ENCODE measurements at regions not wholly inside any gene's neighbourhood (a gene's known extent, or its start where the extent isn't known, plus 50 kb on each side); places are given as distances from the start of the nearest gene placed in this dataset.
"Not testable (repeated sequence)": the region's sequence is repeated elsewhere in the genome, so short reads cannot be mapped to it uniquely, and the experiment has no call there.

- Histone ChIP-seq H3K4me3 (no peak overlapping the region), H3K4me1 (no peaks in the 10 kb centered on the region), H3K9me3 (no peaks in the 10 kb centered on the region), H3K27me3 (no peaks in the 10 kb centered on the region), H3K36me3 (no peaks in the 10 kb centered on the region), H3K27ac (no peak overlapping the region)
- no peak for TF ChIP-seq CTCF (IDR thresholded peaks at IDR 0.05)
- no peak for DNase-seq (ENCODE audit: low spot score)
Measured at GRCh38 chr4:137738375-137738990, 206.2 kb upstream of the PCDH18 start.

GRCh38 chr4:137735561-137736104 is 203.3 kb upstream of the PCDH18 start:
- no peaks in the 10 kb centered on the region for H3K36me3 ChIP-seq
- H3K27me3 ChIP-seq: no peaks in the 10 kb centered on the region
- DNase-seq (ENCODE audit: low spot score): no peak
- no peak for TF ChIP-seq CTCF (IDR thresholded peaks at IDR 0.05)
- no peaks in the 10 kb centered on the region for H3K4me1 ChIP-seq
- H3K27ac ChIP-seq: no peak overlapping the region
- H3K4me3 ChIP-seq: no peak overlapping the region
- peaks cover 0 to 12% of the 10 kb centered on the region in 2 donors for H3K9me3 ChIP-seq

GRCh38 chr4:137733174-137734141 is 201.2 kb upstream of the PCDH18 start:
- H3K27ac ChIP-seq; H3K4me1 ChIP-seq; H3K36me3 ChIP-seq; H3K4me3 ChIP-seq; H3K27me3 ChIP-seq; DNase-seq (ENCODE audit: low spot score): not testable (repeated sequence)
- H3K9me3 ChIP-seq: peaks cover 0 to 12% of the 10 kb centered on the region in 2 donors

- peaks cover 0 to 10% of the 10 kb centered on the region in 2 donors for H3K9me3 ChIP-seq
- TF ChIP-seq CTCF (IDR thresholded peaks at IDR 0.05): no peak
- no peaks in the 10 kb centered on the region for H3K4me1 ChIP-seq
Measured at GRCh38 chr4:137722910-137723309, 190.6 kb upstream of the PCDH18 start.

GRCh38 chr4:137711502-137711901 is 179.2 kb upstream of the PCDH18 start:
- no peaks in the 10 kb centered on the region for H3K9me3 ChIP-seq
- TF ChIP-seq CTCF (IDR thresholded peaks at IDR 0.05): no peak
- H3K4me1 ChIP-seq: no peaks in the 10 kb centered on the region
- DNase-seq (ENCODE audit: low spot score): no peak
- no peaks in the 10 kb centered on the region for H3K27me3 ChIP-seq
- no peaks in the 10 kb centered on the region for H3K36me3 ChIP-seq
- no peak overlapping the region for H3K4me3 ChIP-seq
- H3K27ac ChIP-seq: no peak overlapping the region

More at GRCh38 chr4:137722910-137723309, 190.6 kb upstream of the PCDH18 start:
- H3K4me3 ChIP-seq: no peak overlapping the region
- no peak overlapping the region for H3K27ac ChIP-seq
- H3K27me3 ChIP-seq: no peaks in the 10 kb centered on the region
- H3K36me3 ChIP-seq: no peaks in the 10 kb centered on the region
- no peak for DNase-seq (ENCODE audit: low spot score)

- Histone ChIP-seq H3K27ac (no peak overlapping the region), H3K4me3 (no peak overlapping the region), H3K36me3 (no peaks in the 10 kb centered on the region), H3K27me3 (no peaks in the 10 kb centered on the region), H3K9me3 (no peaks in the 10 kb centered on the region), H3K4me1 (peaks cover 0 to 3% of the 10 kb centered on the region in 2 donors)
- TF ChIP-seq CTCF (IDR thresholded peaks at IDR 0.05): no peak
- no peak for DNase-seq (ENCODE audit: low spot score)
Measured at GRCh38 chr4:137707626-137708025, 175.3 kb upstream of the PCDH18 start.
